DOHH2 (cell line): ENCODE measurements at regions not wholly inside any gene's neighbourhood (a gene's known extent, or its start where the extent isn't known, plus 50 kb on each side); places are given as distances from the start of the nearest gene placed in this dataset.

Source experiments
- H3F3A ChIP-seq: fragments of 200-600 bp; sonication (generic), shearing (Covaris generic); 2 replicates; pipeline ENCODE4 v1.6.0; 2016; ENCODE audit warnings: antibody characterized with exemption, mild to moderate bottlenecking; ENCODE audit not compliant: control insufficient read depth, insufficient read depth
- H3K27ac ChIP-seq: fragments of 200-600 bp; sonication (generic); 2 replicates; pipeline ENCODE4 v1.5.1; 2014; ENCODE audit warnings: low read depth, mild to moderate bottlenecking, low read length, moderate library complexity
- H3K27me3 ChIP-seq: fragments of 200-600 bp; sonication (generic); 2 replicates; pipeline ENCODE4 v1.6.1; 2014; ENCODE audit warnings: mild to moderate bottlenecking, low read length, mixed read lengths; ENCODE audit not compliant: control insufficient read depth
- H3K36me3 ChIP-seq: fragments of 200-600 bp; sonication (generic); 2 replicates; pipeline ENCODE4 v1.6.1; 2014; ENCODE audit warnings: mild to moderate bottlenecking, low read length, moderate library complexity, mixed read lengths; ENCODE audit not compliant: control insufficient read depth
- H3K4me1 ChIP-seq: fragments of 200-600 bp; sonication (generic); 2 replicates; pipeline ENCODE4 v1.6.1; 2014; ENCODE audit warnings: mild to moderate bottlenecking, low read length, mixed read lengths; ENCODE audit not compliant: control insufficient read depth
- H3K4me2 ChIP-seq: fragments of 200-600 bp; sonication (generic); 2 replicates; pipeline ENCODE4 v1.6.0; 2014; ENCODE audit warnings: mild to moderate bottlenecking, low read length, moderate library complexity
- H3K4me3 ChIP-seq: fragments of 200-600 bp; sonication (generic); 2 replicates; pipeline ENCODE4 v1.5.1; 2014; ENCODE audit warnings: mild to moderate bottlenecking, low read length, mixed read lengths
- H3K79me2 ChIP-seq: fragments of 200-600 bp; sonication (generic); 2 replicates; pipeline ENCODE4 v1.6.1; 2014; ENCODE audit warnings: mild to moderate bottlenecking, low read length, mixed read lengths; ENCODE audit not compliant: control insufficient read depth
- H3K9me2 ChIP-seq: fragments of 200-600 bp; sonication (generic); replicated peaks from 2 replicates; pipeline ENCODE4 v1.6.1; 2014; ENCODE audit warnings: mild to moderate bottlenecking, low read length, mixed read lengths; ENCODE audit not compliant: control insufficient read depth
- H3K9me3 ChIP-seq: fragments of 200-600 bp; sonication (generic); 2 replicates; pipeline ENCODE4 v1.6.1; 2014; ENCODE audit warnings: antibody characterized with exemption, low read length, mixed read lengths; ENCODE audit not compliant: control insufficient read depth, insufficient read depth
- H4K20me1 ChIP-seq: fragments of 200-600 bp; sonication (generic); 2 replicates; pipeline ENCODE4 v1.6.0; 2014; ENCODE audit warnings: low read depth, mild to moderate bottlenecking, antibody characterized with exemption, low read length, moderate library complexity; ENCODE audit not compliant: control insufficient read depth, insufficient read depth
- EZH2phosphoT487 ChIP-seq: fragments of 200-600 bp; sonication (generic); IDR thresholded peaks from 2 replicates; pipeline ENCODE4 v1.6.1; 2017; ENCODE audit warnings: borderline replicate concordance, mild to moderate bottlenecking, antibody characterized with exemption, low read length, moderate library complexity, mixed read lengths
- TF ChIP-seq, protein P1 (sequence below): fragments of 200-600 bp; sonication (generic); IDR thresholded peaks from one replicate; pipeline ENCODE4 v1.5.1; 2014; ENCODE audit warnings: antibody characterized with exemption, mild to moderate bottlenecking, low read depth, low read length; ENCODE audit not compliant: poor library complexity, severe bottlenecking

GRCh38 chr16:31819948-31820347, 53.7 kb upstream of the ZNF267 start:
- TF ChIP-seq, protein P1, sequence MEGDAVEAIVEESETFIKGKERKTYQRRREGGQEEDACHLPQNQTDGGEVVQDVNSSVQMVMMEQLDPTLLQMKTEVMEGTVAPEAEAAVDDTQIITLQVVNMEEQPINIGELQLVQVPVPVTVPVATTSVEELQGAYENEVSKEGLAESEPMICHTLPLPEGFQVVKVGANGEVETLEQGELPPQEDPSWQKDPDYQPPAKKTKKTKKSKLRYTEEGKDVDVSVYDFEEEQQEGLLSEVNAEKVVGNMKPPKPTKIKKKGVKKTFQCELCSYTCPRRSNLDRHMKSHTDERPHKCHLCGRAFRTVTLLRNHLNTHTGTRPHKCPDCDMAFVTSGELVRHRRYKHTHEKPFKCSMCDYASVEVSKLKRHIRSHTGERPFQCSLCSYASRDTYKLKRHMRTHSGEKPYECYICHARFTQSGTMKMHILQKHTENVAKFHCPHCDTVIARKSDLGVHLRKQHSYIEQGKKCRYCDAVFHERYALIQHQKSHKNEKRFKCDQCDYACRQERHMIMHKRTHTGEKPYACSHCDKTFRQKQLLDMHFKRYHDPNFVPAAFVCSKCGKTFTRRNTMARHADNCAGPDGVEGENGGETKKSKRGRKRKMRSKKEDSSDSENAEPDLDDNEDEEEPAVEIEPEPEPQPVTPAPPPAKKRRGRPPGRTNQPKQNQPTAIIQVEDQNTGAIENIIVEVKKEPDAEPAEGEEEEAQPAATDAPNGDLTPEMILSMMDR, result no peak
- TF ChIP-seq EZH2phosphoT487, result no peak

More at GRCh38 chr16:31819948-31820347, 53.7 kb upstream of the ZNF267 start:
- H3K36me3 ChIP-seq, result no peaks in the 10 kb centered on the region
- H3K9me3 ChIP-seq, result no peaks in the 10 kb centered on the region; the same call in 1 of the 2 replicates
- H3K79me2 ChIP-seq, result no peaks in the 10 kb centered on the region
- H3K4me2 ChIP-seq, result no peak overlapping the region
- no peak overlapping the region for H3K4me3 ChIP-seq
- no peak overlapping the region for H3K27ac ChIP-seq
- H3K4me1 ChIP-seq, result no peaks in the 10 kb centered on the region
- H3K9me2 ChIP-seq, result no peaks in the 10 kb centered on the region
- H3F3A ChIP-seq, result no peaks in the 10 kb centered on the region
- no peaks in the 10 kb centered on the region for H3K27me3 ChIP-seq
- H4K20me1 ChIP-seq, result no peaks in the 10 kb centered on the region
